SH-SY5Y (cell line): ENCODE measurements at regions not wholly inside any gene's neighbourhood (a gene's known extent, or its start where the extent isn't known, plus 50 kb on each side); places are given as distances from the start of the nearest gene placed in this dataset.

Experiments used
- GATA2 ChIP-seq: IDR thresholded peaks from 2 replicates; pipeline ENCODE4 v1.6.1; 2011; ENCODE audit warnings: mild to moderate bottlenecking, low read depth, low read length
- GATA3 ChIP-seq: IDR thresholded peaks from 2 replicates; pipeline ENCODE4 v1.6.1; 2011; ENCODE audit warnings: low read depth, mild to moderate bottlenecking, low read length, moderate library complexity

DNA sequence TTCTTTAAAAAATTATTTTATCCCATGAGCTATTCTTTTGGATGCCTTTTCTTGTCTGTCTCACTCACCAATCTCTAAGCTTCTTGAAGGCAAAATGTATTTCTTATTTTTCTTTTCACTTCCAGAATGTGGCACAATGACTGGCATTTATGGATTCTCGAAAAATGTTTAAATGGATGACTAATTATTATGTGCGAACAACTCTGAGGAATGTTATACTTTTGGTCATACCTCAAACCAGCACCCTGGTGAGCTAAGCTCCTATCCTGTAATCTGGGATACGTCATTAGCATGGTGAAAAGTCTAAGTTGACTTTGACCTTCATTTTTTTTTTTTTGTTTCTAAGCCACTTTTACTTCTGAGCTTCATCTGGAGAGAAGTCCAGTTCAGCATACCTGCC, 214.0 kb upstream of the CEP162 start:
- no peak for TF ChIP-seq GATA3
- no peak for TF ChIP-seq GATA2

DNA sequence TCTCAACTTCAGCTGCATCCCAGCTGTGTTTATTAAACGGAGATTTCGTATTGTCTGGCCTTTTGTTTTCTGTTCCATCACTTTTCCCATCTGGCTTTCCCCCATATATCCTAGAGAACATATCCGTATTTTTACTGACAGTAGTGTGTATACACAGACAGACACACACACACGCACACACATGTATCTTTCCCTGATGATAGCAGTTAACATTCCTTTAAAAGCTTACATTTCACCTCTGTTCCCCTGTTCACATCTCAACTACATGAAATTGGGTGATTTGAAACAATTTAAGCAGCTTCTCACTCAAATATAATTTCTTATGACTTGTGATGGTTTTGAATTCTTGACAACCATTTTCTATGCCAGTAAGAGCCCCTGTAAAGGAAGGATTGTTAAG, 207.1 kb upstream of the CEP162 start:
- no peak for TF ChIP-seq GATA3
- no peak for TF ChIP-seq GATA2

DNA sequence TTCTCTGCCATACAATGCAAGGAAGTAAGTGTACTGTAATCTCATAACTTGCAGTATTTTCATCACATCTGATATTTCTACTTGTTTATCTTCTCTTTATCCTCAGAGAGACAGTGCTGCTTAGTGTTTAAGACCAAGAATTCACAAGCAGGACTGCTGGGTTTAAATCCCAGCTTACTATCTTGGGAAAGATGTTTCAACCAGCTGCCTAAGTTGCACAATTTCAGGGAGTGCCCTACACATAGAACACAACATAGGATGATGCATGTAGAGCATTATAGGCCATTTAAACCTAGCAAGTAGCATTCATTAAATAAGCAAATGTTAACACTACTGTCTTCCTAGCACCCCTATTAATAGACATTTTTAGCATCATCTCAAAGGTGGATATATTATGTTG, 205.2 kb upstream of the CEP162 start:
- TF ChIP-seq GATA3 (no peak), GATA2 (no peak)

DNA sequence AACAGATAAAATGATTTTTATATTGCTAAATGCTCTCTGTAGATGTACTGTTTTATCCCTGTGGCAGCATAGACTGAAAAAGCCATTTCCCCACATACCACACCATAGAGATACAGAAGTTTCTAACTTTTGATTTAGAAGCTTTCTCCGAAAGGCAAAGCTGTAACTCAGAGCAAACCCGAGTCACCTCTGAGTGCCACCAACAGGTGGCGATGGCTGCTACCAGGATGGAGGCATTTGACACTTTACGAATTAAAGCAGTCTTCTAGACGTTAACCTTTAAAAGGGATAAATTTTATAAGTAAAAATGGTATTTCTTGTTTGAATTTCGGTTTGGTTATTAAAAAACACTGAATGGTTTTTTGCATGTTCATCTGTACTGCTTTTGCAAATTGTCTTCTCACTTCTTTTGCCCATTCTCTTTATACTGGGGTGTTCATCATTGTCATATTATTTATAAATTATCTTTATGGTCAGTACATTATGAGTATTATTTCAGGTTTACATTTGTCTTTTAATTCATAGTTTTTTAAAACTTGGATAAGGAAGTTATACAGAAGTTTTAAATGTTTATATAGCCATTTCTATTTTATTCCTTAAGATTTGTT, 201.0 kb upstream of the CEP162 start:
- TF ChIP-seq GATA3 (no peak), GATA2 (no peak)

- TF ChIP-seq GATA2 (peak; percentile 53; the same call in 1 of the 2 replicates), GATA3 (peak; percentile 49; the same call in 1 of the 2 replicates)
These were observed 198.7 kb upstream of the CEP162 start for GRCh38 chr6:84425971-84426705.

DNA sequence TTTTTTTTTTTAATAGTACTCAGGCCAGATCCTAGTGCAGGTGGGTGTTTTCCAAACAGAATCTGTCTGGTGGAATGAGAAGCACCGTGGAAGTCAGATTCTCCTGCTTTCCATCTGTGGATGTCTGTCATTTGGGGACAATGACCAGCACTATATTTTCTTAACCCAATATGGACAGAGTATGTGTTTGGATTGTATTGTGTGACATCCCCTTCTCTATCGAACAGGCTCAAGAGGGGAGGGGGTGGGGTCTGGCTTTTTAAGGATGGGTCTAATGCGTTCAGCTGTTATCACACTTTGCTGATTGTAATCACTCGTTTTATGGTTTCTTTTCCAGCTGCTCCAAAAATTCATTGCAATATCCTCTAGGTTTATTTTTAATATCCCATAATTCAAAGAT, 197.5 kb upstream of the CEP162 start:
- TF ChIP-seq GATA3 (no peak), GATA2 (peak; percentile 50; the same call in 1 of the 2 replicates)

DNA sequence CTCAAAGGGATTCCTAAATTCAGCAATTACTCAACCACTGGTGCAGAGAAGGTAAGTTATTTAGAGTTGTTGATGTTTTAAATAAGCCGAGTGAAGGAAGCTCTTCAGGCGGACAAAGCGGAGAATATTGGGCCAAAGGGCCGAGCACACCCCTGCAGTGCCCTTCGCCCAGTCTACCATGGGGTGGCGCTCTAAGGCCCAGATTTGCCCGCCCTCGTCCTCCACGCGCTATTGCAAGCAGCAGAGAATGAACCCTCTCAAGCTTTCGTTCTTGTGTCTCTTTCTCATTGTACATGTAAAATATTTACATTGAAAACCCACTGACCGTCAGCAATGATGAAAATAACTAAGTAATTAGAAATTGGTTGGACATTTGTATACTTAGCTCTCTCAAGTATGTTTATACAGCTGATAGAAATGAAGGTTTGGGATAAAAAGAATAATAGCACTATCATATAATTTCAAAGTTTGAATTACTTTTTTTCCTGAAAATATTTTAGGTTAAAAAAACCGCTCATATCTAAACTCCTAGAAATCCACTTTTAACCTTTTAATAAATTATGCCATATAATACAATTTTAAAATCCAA, 195.0 kb upstream of the CEP162 start:
- TF ChIP-seq GATA2: no peak
- no peak for TF ChIP-seq GATA3

DNA sequence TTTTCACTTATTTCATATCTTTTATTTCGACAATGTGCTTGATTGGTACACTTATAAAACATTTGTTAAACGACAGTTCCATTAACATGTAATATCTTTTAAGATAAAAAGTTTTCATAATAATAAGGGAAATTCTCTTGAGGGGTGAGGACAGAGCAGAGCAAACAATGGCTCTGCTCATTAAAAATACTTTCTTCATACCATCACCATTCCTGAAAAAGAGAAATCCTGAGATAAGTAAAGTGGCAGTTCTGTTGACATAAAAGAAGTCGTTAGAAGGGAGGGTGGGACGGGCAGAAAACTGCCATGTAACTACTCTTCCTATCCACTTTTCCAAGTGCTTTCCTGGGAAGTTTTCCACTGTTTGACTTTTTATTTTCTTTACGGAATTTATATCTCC, 193.6 kb upstream of the CEP162 start:
- no peak for TF ChIP-seq GATA3
- TF ChIP-seq GATA2: no peak

DNA sequence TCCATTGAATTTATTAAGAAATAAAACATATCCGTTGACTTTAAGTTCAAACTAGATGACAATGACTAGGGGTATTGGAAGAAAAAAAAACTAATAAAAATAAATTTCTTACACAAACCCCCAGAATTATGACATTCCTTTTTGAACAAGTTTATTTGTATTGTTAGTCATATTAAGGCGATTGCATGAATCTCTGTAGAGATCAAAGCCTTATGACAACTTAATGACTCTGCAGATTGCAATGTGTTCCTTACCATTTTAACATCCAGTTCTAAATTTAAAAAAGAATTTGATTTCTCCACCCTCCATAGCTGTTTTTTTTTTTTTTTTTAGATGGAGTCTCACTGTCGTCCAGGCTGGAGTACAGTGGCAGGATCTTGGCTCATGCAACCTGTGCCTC, 189.8 kb upstream of the CEP162 start:
- TF ChIP-seq GATA3 (no peak), GATA2 (no peak)

DNA sequence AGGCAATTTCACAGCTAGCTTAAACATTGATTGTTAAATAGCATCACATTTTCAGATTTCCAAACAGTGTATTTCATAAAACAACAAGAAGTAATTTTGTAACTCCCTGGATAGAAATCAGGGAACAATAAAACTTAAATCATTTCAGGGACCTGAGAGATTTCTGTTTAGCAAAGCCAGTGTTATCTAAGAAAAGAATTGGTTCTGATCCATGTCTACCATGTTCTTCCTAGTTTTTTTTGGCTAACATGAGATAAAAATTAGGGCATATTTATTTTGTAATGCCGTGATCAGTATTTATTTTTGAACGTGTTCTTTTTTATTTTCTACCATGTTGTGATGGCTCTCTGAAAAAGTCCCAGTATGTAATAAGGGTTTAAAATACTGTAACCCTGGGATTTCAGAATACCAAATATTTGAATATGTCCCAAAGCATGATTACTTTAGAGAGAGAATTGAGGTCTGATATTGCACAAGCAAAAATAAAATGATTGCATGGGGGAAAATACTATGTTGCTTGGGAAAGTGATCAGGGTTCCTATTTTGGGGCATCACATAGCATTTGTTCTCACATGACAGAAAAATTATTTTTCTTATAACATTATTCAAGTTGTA, 188.7 kb upstream of the CEP162 start:
- TF ChIP-seq GATA2 (no peak), GATA3 (no peak)

GRCh38 chr6:84415517-84415916, 188.1 kb upstream of the CEP162 start:
- no peak for TF ChIP-seq GATA3
- TF ChIP-seq GATA2: no peak

- no peak for TF ChIP-seq GATA3
- TF ChIP-seq GATA2: no peak
These were observed 187.6 kb upstream of the CEP162 start for GRCh38 chr6:84415068-84415467.

- TF ChIP-seq GATA3: no peak
- TF ChIP-seq GATA2: no peak
These were observed 187.1 kb upstream of the CEP162 start for GRCh38 chr6:84414531-84414930.

DNA sequence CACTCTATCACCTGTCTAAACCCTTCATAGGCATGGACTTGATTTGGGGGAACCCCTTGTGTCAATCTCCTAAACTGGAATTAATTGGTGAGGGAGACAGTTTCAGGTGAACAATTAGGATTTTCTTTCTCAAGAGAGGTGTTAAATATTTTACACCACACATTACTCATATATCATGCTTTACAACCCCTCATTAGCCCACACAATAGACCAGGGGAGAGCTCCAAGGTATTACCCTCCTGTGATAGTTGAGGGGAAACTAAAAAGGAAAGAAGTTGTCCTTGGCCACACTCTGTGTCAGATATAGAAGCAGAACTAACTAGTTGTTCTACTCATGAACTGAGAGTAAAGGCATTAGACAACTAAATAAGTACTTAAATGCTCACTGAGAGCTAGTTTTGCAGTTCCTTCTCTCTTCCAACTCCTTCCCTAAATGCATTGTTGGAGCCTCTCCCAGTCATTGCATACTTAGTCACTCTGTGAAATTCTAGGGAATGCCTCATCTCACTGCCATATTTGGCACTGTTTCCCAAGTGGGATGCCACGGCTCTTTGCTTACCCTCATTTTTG, 183.7 kb upstream of the CEP162 start:
- TF ChIP-seq GATA3 (no peak), GATA2 (no peak)
